ENCODE measurements at regions not wholly inside any gene's neighbourhood (a gene's known extent, or its start where the extent isn't known, plus 50 kb on each side); places are given as distances from the start of the nearest gene placed in this dataset.

- TF ChIP-seq, protein P1, sequence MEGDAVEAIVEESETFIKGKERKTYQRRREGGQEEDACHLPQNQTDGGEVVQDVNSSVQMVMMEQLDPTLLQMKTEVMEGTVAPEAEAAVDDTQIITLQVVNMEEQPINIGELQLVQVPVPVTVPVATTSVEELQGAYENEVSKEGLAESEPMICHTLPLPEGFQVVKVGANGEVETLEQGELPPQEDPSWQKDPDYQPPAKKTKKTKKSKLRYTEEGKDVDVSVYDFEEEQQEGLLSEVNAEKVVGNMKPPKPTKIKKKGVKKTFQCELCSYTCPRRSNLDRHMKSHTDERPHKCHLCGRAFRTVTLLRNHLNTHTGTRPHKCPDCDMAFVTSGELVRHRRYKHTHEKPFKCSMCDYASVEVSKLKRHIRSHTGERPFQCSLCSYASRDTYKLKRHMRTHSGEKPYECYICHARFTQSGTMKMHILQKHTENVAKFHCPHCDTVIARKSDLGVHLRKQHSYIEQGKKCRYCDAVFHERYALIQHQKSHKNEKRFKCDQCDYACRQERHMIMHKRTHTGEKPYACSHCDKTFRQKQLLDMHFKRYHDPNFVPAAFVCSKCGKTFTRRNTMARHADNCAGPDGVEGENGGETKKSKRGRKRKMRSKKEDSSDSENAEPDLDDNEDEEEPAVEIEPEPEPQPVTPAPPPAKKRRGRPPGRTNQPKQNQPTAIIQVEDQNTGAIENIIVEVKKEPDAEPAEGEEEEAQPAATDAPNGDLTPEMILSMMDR (conservative IDR thresholded peaks at IDR 0.05): no peak
- H3K27ac Mint-ChIP-seq: no peak overlapping the region
- Histone ChIP-seq H3K27me3 (ENCODE audit: control insufficient read depth, insufficient read depth, low read length, poor library complexity, severe bottlenecking) (no peaks in the 10 kb centered on the region), H3K4me3 (ENCODE audit: low read length) (no peak overlapping the region), H3K27ac (ENCODE audit: low read depth, low read length) (no peak overlapping the region), H3K9me3 (ENCODE audit: control insufficient read depth, low read length) (no peaks in the 10 kb centered on the region), H3K9ac (ENCODE audit: extremely low read depth, low read length, poor library complexity, severe bottlenecking) (no peak overlapping the region), H3K36me3 (ENCODE audit: control insufficient read depth, insufficient read depth, low read length) (no peaks in the 10 kb centered on the region), H3K4me1 (ENCODE audit: control insufficient read depth, insufficient read depth, low read length) (no peaks in the 10 kb centered on the region)
- no peak overlapping the region for H3K4me3 Mint-ChIP-seq
- no peaks in the 10 kb centered on the region for H3K4me1 Mint-ChIP-seq
- DNase-seq: no peak
- 88 to 95% methylated on average over 1 to 2 of the region's 2 CpGs for WGBS, 2 experiments (ENCODE audit: insufficient coverage in 1 of 2, insufficient read length in 1 of 2)
- no peaks in the 10 kb centered on the region for H3K27me3 Mint-ChIP-seq (ENCODE audit: insufficient read depth)
- no peaks in the 10 kb centered on the region for H3K36me3 Mint-ChIP-seq (ENCODE audit: low read depth)
- H3K9me3 Mint-ChIP-seq: no peaks in the 10 kb centered on the region
Observed at GRCh38 chr2:136395582-136395981, 277.6 kb upstream of the CXCR4 start.

- no peak for DNase-seq
- WGBS, 2 experiments (ENCODE audit: insufficient coverage in 1 of 2, insufficient read length in 1 of 2): 91% methylated on average over 6 to 8 of the region's 8 CpGs
- Histone ChIP-seq H3K4me3 (ENCODE audit: low read length) (no peak overlapping the region), H3K4me1 (ENCODE audit: control insufficient read depth, insufficient read depth, low read length) (no peaks in the 10 kb centered on the region), H3K36me3 (ENCODE audit: control insufficient read depth, insufficient read depth, low read length) (no peaks in the 10 kb centered on the region), H3K9me3 (ENCODE audit: control insufficient read depth, low read length) (no peaks in the 10 kb centered on the region), H3K9ac (ENCODE audit: extremely low read depth, low read length, poor library complexity, severe bottlenecking) (no peak overlapping the region), H3K27me3 (ENCODE audit: control insufficient read depth, insufficient read depth, low read length, poor library complexity, severe bottlenecking) (no peaks in the 10 kb centered on the region), H3K27ac (ENCODE audit: low read depth, low read length) (no peak overlapping the region)
- H3K4me1 Mint-ChIP-seq: no peaks in the 10 kb centered on the region
- no peak overlapping the region for H3K4me3 Mint-ChIP-seq
- no peaks in the 10 kb centered on the region for H3K36me3 Mint-ChIP-seq (ENCODE audit: low read depth)
- H3K27me3 Mint-ChIP-seq (ENCODE audit: insufficient read depth): no peaks in the 10 kb centered on the region
- H3K9me3 Mint-ChIP-seq: no peaks in the 10 kb centered on the region
- TF ChIP-seq, protein P1 (conservative IDR thresholded peaks at IDR 0.05): no peak
- H3K27ac Mint-ChIP-seq: no peak overlapping the region
Observed at GRCh38 chr2:136394136-136395060, 276.4 kb upstream of the CXCR4 start.

DNA sequence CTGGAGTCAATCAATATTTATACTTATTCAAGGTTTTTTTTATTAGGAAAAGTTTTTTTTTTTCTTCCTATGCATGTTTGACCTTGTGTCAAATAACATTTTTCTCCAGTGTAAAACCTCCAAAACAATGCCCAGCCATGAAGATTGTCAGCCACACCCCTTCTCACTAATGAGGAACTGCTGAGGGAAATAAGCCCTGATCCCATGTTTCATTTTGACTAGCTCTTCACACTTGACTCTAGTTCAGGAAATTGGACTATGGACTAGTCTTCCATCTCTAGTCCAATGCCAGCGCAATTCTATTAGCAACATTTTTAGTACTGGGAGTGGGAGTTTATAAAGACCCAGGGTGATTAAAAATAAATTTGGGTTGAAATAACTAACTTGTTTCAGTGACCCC lies 275.6 kb upstream of the CXCR4 start:
- no peak overlapping the region for H3K4me3 Mint-ChIP-seq
- H3K27ac Mint-ChIP-seq: no peak overlapping the region
- no peaks in the 10 kb centered on the region for H3K9me3 ChIP-seq (ENCODE audit: control insufficient read depth, low read length)
- H3K4me1 ChIP-seq (ENCODE audit: control insufficient read depth, insufficient read depth, low read length): no peaks in the 10 kb centered on the region
- no peaks in the 10 kb centered on the region for H3K36me3 Mint-ChIP-seq (ENCODE audit: low read depth)
- no peak overlapping the region for H3K9ac ChIP-seq (ENCODE audit: extremely low read depth, low read length, poor library complexity, severe bottlenecking)
- H3K4me1 Mint-ChIP-seq: no peaks in the 10 kb centered on the region
- H3K27me3 Mint-ChIP-seq (ENCODE audit: insufficient read depth): no peaks in the 10 kb centered on the region
- H3K27me3 ChIP-seq (ENCODE audit: control insufficient read depth, insufficient read depth, low read length, poor library complexity, severe bottlenecking): no peaks in the 10 kb centered on the region
- H3K4me3 ChIP-seq (ENCODE audit: low read length): no peak overlapping the region
- H3K36me3 ChIP-seq (ENCODE audit: control insufficient read depth, insufficient read depth, low read length): no peaks in the 10 kb centered on the region
- WGBS, 2 experiments (ENCODE audit: insufficient coverage in 1 of 2, insufficient read length in 1 of 2): 95% methylated on average over 1 of the region's 1 CpG; no CpG with 5 or more reads in 1 of the 2 experiments
- TF ChIP-seq, protein P1 (conservative IDR thresholded peaks at IDR 0.05): no peak
- H3K27ac ChIP-seq (ENCODE audit: low read depth, low read length): no peak overlapping the region
- DNase-seq: no peak
- no peaks in the 10 kb centered on the region for H3K9me3 Mint-ChIP-seq
